DOHH2 (cell line): ENCODE measurements at regions not wholly inside any gene's neighbourhood (a gene's known extent, or its start where the extent isn't known, plus 50 kb on each side); places are given as distances from the start of the nearest gene placed in this dataset.

Source experiments
- CTCF ChIP-seq: fragments of 200-600 bp; sonication (generic); IDR thresholded peaks from one replicate; pipeline ENCODE4 v1.5.1; 2014; ENCODE audit warnings: antibody characterized with exemption, mild to moderate bottlenecking, low read depth, low read length; ENCODE audit not compliant: poor library complexity, severe bottlenecking
- EZH2phosphoT487 ChIP-seq: fragments of 200-600 bp; sonication (generic); IDR thresholded peaks from 2 replicates; pipeline ENCODE4 v1.6.1; 2017; ENCODE audit warnings: borderline replicate concordance, mild to moderate bottlenecking, antibody characterized with exemption, low read length, moderate library complexity, mixed read lengths

- no peak for TF ChIP-seq CTCF
- TF ChIP-seq EZH2phosphoT487, result no peak
These were observed 109.3 kb upstream of the AFDN start for GRCh38 chr6:167717455-167717854.
